ENCODE measurements at regions not wholly inside any gene's neighbourhood (a gene's known extent, or its start where the extent isn't known, plus 50 kb on each side); places are given as distances from the start of the nearest gene placed in this dataset.
A peak's percentile ranks its signal among the peaks of the same experiment; 100 is the strongest.

DNA sequence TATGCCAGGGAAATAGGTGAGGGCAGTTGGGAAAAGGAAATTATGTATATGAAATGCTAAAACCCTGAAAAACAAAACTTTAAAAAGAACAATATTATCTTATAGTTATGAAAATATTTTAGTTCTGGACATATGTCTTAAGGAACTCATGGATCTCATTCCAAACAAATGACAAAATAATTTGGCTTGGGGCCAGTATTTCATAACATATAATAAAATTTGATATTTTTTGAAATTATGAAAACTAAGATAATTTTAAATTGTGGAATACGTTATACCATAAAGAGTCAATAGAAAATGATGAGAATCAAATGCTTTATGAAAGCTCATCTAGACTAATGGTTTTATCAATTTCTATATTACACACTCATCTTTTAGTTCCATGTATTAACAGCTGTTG is 173.8 kb upstream of the DCN start:
- no peak for DNase-seq (ENCODE audit: low read depth in 3 of 3)

DNA sequence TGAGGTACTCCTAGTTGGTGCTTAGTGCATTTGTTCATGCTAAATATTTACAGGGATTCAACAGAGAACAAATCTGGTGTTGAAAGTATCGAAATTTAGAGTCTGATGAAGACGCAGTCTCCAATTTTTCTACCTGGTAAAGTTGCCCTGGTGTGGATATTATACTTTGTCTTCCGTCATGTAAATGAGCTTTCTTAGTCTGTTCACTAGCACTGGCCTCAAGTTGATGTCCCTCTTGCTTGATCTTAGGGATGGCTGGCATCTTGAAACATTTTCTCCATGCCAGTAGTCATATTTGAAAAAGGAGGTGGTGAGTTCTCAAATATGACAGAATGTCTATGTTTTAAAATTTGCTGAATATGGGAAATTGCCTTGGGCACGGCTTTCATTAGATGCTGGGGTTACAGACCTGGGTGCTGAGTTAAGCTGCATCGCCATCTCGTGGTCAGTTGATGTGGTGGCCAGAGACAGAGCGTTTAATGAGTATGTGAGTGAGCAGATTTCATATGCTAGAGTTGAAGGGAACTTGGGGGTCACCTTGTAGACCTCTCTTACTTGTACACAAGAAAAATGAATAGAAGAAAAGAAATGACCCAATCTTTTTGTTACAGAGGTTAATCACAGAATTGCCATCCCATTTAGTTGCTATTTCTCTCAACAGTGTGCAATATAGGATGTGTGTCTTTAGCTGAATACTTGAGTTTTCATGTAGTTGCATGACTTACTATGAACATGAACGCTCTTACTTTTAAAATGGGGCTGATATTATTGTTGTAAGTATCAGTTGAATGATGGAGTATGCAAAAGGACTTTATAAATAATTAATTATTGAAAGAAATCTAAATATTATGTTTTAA is 172.8 kb upstream of the DCN start:
- peak; percentile 8 to 30 (median 9) for DNase-seq (ENCODE audit: low read depth in 3 of 3)

DNA sequence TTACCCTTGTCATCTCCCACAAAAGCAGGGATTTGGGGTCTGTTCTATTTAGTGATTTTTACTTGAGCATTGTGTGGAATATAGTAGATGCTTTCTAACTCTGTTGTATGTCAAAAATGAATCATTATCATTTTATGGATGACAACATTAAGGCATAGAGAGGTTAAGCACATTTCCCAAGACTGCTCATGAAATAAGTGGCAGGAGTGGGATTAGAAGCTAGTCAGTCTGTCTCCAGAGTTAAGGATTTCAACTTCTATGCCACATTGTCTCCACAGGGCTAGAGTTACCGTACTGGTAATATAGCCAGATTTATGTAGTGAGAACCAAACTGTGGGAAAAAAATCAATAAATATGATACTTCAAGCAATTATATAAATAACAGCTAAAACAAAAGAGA is 170.6 kb upstream of the DCN start:
- no peak for DNase-seq (ENCODE audit: low read depth in 3 of 3)

DNA sequence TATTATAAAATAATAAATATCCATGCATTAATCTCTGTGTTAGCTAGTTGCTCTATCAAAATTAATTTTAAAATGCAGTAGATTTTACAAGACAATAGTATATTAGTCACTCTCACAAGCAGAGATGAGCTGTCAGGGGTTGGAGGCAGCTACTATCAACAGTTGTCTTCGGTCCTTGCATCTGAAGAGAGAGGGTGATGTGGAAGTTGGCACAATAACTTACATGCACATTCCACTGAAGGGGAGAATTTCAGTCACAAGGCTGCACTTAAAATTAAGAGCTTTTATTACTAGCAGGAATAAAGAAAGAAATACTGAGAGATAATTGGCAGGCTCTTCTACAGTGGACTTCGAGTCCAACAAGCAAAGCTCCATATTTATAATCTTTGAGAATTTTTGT is 166.9 kb upstream of the DCN start:
- no peak for DNase-seq (ENCODE audit: low read depth in 3 of 3)

DNA sequence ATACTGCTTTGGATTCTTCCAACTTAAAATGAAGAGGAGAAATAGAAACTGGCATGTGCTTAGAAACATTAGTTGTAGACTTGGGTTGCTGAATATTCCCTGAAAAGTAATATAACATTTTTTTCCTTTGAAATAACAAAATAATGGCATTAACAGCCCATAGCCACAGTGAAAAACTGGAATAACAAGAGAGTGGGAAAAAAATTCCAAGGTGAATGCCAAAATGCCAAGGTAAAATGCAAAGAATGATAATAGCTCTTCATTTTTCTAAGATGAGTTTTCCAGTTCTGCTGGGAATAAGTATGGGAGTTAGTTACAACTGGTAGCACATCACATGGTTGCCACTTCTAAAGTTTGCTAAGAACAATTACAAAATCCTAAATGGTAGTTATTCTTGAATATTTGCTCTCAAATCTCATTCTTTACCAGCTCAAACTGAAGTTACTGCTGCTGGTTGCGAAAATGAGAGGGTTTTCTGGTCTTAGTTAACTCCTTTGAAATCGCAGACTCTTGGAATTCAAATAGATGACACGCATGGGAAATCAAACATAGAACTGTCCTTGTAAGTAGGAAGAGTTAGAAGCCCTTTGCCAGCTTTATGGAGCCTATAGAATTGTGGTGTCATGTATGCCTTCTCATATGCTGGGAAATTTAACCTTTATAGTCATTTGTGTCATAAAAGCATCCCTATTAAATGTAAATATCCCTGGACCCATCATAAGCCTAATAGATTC is 165.0 kb upstream of the DCN start:
- DNase-seq (ENCODE audit: low read depth in 3 of 3), result no peak

DNA sequence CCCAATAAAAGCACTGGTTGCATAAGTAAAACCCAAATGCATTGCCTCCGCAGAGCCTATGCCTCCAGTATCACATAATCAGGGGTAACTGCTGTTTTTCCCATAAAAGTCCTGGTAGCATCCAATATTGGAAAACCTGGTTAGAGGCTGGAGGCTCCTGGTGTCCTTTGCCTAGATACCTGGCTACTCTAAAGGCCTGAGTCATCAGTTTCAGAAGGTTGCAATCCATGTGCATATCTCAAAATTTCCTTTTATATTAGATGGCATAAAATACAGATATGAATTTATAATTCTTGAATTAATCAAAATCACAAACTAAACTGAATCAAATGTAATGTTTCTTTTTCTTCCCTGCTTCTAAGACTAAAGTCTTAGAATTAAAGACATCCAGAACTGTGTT is 164.2 kb upstream of the DCN start:
- no peak for DNase-seq (ENCODE audit: low read depth in 3 of 3)

DNA sequence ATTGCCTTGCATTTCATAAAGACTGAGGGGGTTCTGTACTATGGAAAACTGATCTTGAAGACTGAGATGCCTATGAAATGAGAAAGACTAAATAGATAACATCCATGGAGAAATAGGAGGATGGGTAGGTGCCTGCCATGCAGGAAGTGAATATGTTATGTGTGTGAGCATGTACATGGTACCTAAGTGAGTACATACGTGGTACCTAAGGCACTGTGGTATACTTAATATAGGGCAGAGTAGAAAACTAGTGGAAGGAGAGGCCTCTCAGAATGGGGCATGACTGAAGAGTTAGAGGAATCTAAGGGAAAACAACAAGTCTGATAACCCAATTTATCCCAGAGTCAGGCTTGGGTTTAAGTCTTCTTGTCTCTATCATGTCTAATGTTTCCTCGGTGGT is 161.8 kb upstream of the DCN start:
- no peak for DNase-seq (ENCODE audit: low read depth in 3 of 3)

DNA sequence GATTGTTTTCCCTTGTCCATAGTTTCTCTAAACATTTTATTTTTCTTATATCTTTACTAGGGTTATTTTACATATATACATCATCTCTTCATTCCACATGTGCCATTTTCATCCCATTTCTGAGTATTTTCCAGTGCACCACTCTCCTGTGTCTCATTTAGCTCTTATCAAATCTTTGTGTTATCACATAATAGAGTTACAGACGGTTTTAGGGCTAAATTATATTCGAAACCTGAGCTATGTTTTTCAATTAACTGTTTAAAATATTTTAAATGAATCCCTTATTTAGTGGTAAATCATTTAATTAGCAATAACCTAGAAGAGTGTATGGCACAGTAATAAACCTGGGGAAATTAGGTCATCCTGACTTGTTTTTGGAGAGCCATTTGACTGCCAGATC is 160.4 kb upstream of the DCN start:
- DNase-seq (ENCODE audit: low read depth in 3 of 3), result no peak

DNA sequence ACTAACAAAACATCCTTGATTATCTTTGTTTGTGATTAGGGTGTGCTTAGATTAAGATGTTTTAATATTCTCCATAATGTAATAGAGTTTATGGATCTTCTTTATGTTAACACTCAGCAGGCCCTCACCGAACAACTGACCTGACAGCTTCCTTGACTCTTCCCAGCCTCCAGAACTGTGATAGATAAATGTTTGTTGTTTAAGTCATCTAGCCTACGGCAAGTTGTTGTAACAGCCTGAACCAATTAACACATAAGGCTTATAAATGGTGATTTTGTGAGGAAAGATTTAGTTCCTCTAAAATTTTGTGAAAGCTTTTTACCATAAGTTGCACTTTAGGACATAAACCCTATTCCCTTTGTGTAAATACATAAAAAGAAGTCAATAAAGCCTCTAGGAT is 156.5 kb upstream of the DCN start:
- no peak for DNase-seq (ENCODE audit: low read depth in 3 of 3)

DNA sequence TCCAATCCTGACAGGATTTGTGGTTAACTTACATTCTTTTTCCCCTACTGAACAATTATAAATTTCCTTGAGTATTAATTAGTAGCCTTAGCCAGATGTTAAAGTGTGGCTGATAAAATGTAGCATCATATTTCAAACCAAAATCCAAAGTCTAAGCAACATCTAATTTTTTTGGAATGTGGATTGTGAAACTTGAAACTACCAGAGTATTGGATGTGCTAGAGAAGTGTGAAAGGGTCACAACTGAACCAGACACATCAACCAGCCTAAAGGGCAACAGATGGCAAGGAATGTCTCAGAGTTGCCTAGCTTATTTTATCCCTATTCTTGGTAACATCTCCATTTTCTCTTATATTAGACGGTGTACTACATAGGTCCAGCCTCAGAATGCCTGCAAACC is 153.1 kb upstream of the DCN start:
- no peak for DNase-seq (ENCODE audit: low read depth in 3 of 3)

DNA sequence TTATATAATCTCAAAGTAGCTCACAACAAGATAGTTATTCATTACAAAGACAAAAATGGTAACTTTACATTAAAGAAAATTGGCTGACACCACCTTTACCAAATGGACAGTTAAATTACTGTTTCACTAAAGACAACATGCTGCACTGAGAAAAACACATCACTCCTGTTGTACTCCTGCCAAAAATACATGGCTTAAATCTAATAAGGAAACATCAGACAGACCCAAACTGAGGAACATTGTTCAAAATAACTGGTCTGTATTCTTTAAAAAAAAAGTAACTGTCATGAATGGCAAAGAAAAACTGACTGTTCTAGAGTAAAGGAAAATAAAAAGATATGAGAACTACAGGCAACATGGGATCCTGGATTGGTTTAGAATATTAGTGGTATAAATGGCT is 151.3 kb upstream of the DCN start:
- no peak for DNase-seq (ENCODE audit: low read depth in 3 of 3)

DNA sequence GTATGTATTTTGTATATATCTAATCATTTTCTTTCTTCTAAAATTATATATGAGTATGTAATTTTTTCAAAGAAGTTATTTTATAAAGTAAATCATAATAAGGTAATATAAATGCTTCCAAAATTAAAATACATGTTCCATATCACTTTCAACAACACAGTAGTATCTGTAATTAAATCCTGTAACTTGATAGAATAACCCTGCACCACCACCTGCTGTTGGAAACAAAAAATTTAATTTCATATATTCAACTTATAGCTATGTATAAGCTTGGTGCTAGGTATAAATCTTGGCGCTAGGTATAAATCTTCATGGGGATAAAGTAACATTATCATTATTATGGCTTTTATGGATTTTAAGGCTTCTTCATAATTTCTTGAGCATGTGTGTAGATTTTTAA is 149.7 kb upstream of the DCN start:
- DNase-seq (ENCODE audit: low read depth in 3 of 3), result no peak

DNA sequence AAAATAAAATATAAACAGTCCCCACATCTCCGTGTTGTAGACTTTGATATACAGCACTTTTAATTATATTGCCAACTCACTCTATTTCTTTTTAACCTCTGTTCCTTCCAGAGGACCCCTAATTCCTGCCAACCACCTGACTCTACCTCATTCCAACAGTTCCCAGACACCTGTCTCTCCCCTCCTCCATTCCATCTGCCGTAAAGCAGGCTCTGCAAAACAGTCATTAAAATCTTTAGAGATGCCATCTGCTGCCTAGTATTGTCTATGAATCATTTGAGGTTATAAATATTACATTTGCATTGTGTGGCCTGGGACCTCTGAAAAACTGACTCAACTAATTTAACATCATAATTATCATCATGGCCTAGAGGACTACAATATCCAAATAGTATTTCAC is 148.8 kb upstream of the DCN start:
- no peak for DNase-seq (ENCODE audit: low read depth in 3 of 3)

DNA sequence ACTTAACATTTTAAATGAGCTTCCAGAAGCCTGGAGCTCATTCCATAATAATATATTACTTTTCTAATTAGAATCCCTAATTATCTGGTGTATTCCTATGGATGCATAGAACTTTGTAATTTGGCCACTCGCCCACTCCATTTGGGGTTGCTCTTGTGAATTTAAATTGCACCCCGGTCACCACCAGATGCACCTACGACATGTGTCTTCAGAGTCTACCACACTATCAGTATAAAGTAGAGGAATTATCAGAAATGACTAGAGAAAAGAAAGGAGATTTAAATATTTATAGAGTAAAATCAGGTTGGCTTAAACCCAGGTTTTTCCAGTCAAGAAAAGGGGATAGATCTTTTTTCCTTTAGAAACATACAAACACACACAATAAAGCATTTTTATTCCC is 145.8 kb upstream of the DCN start:
- DNase-seq (ENCODE audit: low read depth in 3 of 3), result no peak

DNA sequence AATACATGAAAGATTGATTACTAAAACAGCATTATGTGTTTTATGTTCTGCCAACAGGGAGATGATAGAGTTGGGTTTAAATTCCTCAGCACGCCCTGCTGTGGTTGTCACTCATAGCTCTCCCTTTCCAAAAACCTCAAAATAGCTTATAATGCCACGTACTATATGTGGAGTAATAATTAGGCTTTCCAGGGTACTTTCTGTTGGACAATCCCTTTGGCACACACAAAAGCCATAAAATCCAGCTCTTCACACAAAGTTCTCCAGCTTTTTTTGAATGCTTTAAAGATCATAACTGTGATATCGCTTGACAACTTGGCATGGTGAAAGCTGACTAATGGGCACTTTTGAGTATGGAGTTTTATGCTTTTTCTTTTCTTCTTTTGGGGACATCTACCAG is 145.3 kb upstream of the DCN start:
- DNase-seq (ENCODE audit: low read depth in 3 of 3), result no peak

DNA sequence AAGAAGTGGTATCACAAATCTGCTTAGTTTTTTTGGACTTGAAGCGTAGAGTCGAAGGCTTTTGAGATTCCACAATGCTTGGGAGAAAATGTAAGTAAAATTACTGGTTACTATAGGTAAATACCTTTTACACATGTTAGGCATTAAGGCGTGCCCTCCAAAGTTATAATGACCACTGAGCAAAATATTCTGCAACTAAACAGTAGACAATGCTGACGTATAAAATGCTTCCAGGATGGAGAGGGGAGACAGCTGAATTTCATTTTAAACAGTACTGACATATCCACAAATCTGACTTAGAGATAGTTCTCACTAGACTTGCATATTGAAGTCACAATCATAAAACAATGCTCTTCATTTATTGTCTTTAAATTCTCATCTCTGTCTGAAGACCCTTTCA is 144.5 kb upstream of the DCN start:
- no peak for DNase-seq (ENCODE audit: low read depth in 3 of 3)

DNA sequence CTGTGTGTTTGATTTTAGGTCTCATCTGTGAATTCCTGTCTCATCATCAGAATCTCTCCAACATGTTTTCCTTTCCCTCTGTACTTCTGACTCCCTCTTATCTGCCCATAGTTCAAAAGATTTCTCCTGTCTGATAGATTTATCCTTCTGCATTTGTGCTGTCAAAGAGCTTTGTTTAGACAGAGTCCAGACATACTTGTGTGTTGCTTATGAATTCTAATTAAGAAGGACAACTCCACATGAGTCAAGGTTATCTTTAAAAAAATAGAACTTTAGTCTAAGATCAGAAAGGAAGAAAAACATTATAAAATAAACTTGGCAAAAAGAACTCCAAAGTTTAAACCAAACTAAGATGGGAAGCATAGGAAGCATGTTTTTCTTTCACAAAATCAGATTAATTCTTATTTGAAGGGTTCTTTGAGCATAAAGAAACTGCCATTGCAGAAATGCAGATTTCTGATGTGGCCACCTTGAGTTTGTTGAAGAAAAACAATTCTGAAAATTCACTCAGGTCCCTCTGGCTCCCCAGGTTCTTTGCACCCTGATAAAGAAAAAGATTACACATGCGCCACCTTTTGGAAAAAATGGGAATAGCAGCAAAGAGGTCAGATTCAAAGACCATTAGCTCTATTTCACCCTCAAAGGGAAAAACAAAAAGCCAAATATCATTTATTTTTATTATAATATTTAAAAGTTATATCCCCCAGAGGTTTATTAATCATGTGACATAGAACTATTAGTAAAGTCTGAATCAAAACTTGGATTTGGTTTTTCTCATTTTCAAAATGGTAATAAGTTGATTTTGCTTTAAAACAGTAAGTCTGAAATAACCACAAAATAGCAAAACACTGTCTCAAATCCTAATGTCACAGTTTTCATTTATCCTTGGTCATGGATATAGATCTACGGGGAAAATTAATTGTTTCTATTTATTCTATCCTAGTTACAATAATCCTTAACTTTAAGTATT is 143.7 kb upstream of the DCN start:
- peak in 2 of 3 donors; percentile 12 to 19 for DNase-seq (ENCODE audit: low read depth in 3 of 3)

DNA sequence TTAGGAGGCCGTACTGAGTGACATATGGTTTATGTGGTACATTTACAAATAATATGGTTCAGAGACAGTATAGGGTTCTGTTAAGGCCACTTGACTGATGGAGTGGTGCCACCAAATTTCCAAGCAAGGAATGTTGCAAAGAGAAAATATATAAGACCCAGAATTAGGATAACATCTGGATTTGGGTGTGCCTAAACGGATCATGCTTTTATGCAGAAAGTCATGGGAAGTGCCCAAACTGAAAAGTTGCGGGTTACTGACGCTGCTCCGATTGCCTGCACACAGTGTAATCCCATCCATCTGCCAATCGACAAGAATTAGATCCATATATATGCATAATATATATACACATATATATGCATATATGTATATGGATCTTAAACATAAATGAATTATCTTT is 138.4 kb upstream of the DCN start:
- DNase-seq (ENCODE audit: low read depth in 3 of 3), result no peak

DNA sequence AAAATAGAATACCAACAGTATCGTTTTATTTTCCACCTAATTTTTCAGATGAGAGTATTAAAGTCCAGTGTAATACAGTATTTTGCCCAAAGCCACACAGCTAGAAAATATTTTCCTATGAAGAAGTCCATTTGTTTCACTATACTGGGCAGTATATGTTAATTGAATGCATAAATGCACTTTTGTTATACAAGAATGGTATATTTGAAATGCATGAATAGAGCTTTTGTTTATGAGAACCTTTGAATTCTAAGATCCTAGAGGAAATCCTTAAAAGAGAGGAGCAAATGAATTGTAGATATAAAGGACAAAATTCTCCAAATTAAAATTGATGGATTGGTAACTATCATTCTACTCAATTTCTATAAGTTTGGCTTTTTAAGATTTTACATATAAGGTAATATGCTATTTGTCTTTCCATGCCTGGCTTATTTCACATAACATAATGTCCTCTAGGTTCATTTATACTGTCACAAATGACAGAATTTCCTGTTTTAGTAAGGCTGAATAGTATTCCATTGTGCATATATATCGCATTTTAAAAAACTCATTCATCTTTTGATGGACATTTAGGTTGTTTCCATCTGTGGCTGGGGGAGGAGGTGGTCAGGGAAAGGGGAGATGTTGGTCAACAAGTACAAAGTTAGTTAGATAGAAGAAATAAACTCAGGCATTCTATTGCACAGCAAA is 136.6 kb upstream of the DCN start:
- DNase-seq (ENCODE audit: low read depth in 3 of 3), result no peak

DNA sequence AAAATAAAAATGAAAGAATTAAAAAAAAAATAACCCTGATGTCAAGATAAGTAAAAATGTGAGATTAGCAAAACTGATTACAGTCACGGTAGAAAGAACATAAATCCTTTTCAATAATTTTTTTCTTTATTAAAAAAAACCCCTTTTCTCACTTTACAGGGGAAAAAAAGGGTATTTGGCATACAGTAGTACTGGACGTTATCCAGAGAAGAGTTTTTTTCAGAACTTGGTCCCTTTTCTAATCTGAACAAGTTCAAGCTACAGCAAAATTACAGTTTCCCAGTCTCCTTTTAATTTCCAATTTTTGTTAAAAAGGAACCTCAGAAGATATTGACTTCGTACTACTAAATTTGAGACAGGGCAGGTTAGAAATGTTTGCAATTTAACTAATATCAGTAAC is 134.7 kb upstream of the DCN start:
- DNase-seq (ENCODE audit: low read depth in 3 of 3), result no peak

DNA sequence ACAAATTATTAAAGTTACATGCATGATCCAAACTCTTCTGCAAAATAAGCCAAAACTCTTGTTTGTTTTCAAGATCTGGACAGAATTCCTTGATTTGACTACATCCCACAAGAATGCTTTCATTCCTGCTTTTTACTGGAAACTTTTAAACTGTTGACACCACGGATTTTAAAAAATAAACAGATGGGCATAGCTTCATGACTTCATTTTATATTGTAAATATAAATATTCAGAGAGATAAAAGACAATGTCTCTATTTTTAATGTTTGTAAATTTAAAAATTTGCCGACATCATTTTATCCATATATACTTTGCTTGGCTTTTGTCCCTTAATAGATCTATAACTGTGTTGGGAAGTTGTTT is 134.3 kb upstream of the DCN start:
- no peak for DNase-seq (ENCODE audit: low read depth in 3 of 3)
